Left ventricle myocardium inferior (tissue), 1 donor: ENCODE measurements at regions not wholly inside any gene's neighbourhood (a gene's known extent, or its start where the extent isn't known, plus 50 kb on each side); places are given as distances from the start of the nearest gene placed in this dataset.
"Not testable (repeated sequence)": the region's sequence is repeated elsewhere in the genome, so short reads cannot be mapped to it uniquely, and the experiment has no call there.

ENCODE experiments used
- DNase-seq: peaks from one replicate; pipeline ENCODE4 v3.0.0-alpha.2; 2020
- H3K27ac ChIP-seq: fragments of 200-600 bp; replicated peaks from 2 replicates; pipeline ENCODE4 v1.8.0; 2021
- H3K27me3 ChIP-seq: fragments of 200-600 bp; 2 replicates; pipeline ENCODE4 v1.8.0; 2021; ENCODE audit warnings: low read depth
- H3K36me3 ChIP-seq: fragments of 200-600 bp; 2 replicates; pipeline ENCODE4 v1.8.0; 2021
- H3K4me1 ChIP-seq: fragments of 200-600 bp; 2 replicates; pipeline ENCODE4 v1.8.0; 2021
- H3K4me3 ChIP-seq: fragments of 200-600 bp; 2 replicates; pipeline ENCODE4 v1.8.0; 2021; ENCODE audit warnings: mild to moderate bottlenecking, moderate library complexity
- H3K9me3 ChIP-seq: fragments of 200-600 bp; replicated peaks from 2 replicates; pipeline ENCODE4 v1.8.0; 2021
- CTCF ChIP-seq: fragments of 200-600 bp; IDR thresholded peaks from 2 replicates; pipeline ENCODE4 v1.8.0; 2021; ENCODE audit warnings: antibody characterized with exemption, mild to moderate bottlenecking, borderline replicate concordance
- intact Hi-C: fragments of 100-400 bp; cut with micrococcal nuclease; formaldehyde crosslinking; loops from one replicate; pipeline ENCODE4 v1.11.0; 2022
- donor health status: DM: no; HTN: yes; CAD: no; lungs with severe emphysema.

GRCh38 chr20:30922129-30922528 is 335.3 kb upstream of the DEFB115 start:
- no peak for TF ChIP-seq CTCF
- intact Hi-C loops: no loop called here
- no peak overlapping the region for H3K4me3 ChIP-seq
- H3K27ac ChIP-seq: no peak overlapping the region
- peaks cover 15% of the 10 kb centered on the region for H3K36me3 ChIP-seq
- H3K27me3 ChIP-seq: peaks cover 21% of the 10 kb centered on the region
- H3K9me3 ChIP-seq: peaks cover 44% of the 10 kb centered on the region
- H3K4me1 ChIP-seq: no peaks in the 10 kb centered on the region
- DNase-seq: no peak

- H3K27ac ChIP-seq: no peak overlapping the region
- H3K27me3 ChIP-seq: no peaks in the 10 kb centered on the region
- DNase-seq: no peak
- peaks cover 88% of the 10 kb centered on the region for H3K9me3 ChIP-seq
- TF ChIP-seq CTCF: no peak
- H3K36me3 ChIP-seq: no peaks in the 10 kb centered on the region
- intact Hi-C loops: no loop called here
- H3K4me1 ChIP-seq: no peaks in the 10 kb centered on the region
- no peak overlapping the region for H3K4me3 ChIP-seq
Observed at GRCh38 chr20:30937790-30938189, 319.7 kb upstream of the DEFB115 start.

- intact Hi-C loops: no loop called here
- H3K27ac ChIP-seq: no peak overlapping the region
- H3K9me3 ChIP-seq: peaks cover 68% of the 10 kb centered on the region
- no peak for DNase-seq
- no peaks in the 10 kb centered on the region for H3K36me3 ChIP-seq
- H3K4me3 ChIP-seq: no peak overlapping the region
- H3K4me1 ChIP-seq: no peaks in the 10 kb centered on the region
- H3K27me3 ChIP-seq: no peaks in the 10 kb centered on the region
- no peak for TF ChIP-seq CTCF
Observed at GRCh38 chr20:30949761-30950160, 307.7 kb upstream of the DEFB115 start.

- H3K36me3 ChIP-seq, intact Hi-C loops, H3K4me1 ChIP-seq, H3K4me3 ChIP-seq, H3K27ac ChIP-seq, DNase-seq, H3K27me3 ChIP-seq: not testable (repeated sequence)
- H3K9me3 ChIP-seq: peaks cover 72% of the 10 kb centered on the region
Observed at GRCh38 chr20:30951088-30951487, 306.4 kb upstream of the DEFB115 start.

GRCh38 chr20:30956649-30957048 is 300.8 kb upstream of the DEFB115 start:
- H3K27me3 ChIP-seq, H3K4me3 ChIP-seq, intact Hi-C loops, H3K27ac ChIP-seq, H3K4me1 ChIP-seq, H3K36me3 ChIP-seq, DNase-seq: not testable (repeated sequence)
- H3K9me3 ChIP-seq: peaks cover 95% of the 10 kb centered on the region

- DNase-seq, H3K27me3 ChIP-seq, intact Hi-C loops, H3K27ac ChIP-seq, H3K4me3 ChIP-seq, H3K4me1 ChIP-seq, H3K36me3 ChIP-seq: not testable (repeated sequence)
- peaks cover 94% of the 10 kb centered on the region for H3K9me3 ChIP-seq
Observed at GRCh38 chr20:30959208-30959607, 298.3 kb upstream of the DEFB115 start.

GRCh38 chr20:30963591-30963990 is 293.9 kb upstream of the DEFB115 start:
- H3K27me3 ChIP-seq: no peaks in the 10 kb centered on the region
- H3K36me3 ChIP-seq: no peaks in the 10 kb centered on the region
- H3K4me1 ChIP-seq: no peaks in the 10 kb centered on the region
- TF ChIP-seq CTCF: no peak
- H3K27ac ChIP-seq: no peak overlapping the region
- no peak for DNase-seq
- no peak overlapping the region for H3K4me3 ChIP-seq
- intact Hi-C loops: no loop called here
- peaks cover 99% of the 10 kb centered on the region for H3K9me3 ChIP-seq

GRCh38 chr20:30975859-30976258 is 281.6 kb upstream of the DEFB115 start:
- DNase-seq, intact Hi-C loops: not testable (repeated sequence)
- H3K9me3 ChIP-seq: peaks cover 69% of the 10 kb centered on the region

More at GRCh38 chr20:30975859-30976258, 281.6 kb upstream of the DEFB115 start:
- not testable (repeated sequence) for H3K36me3 ChIP-seq, H3K4me3 ChIP-seq, H3K27me3 ChIP-seq, H3K4me1 ChIP-seq, H3K27ac ChIP-seq
